Panc1 (cell line): ENCODE measurements at regions not wholly inside any gene's neighbourhood (a gene's known extent, or its start where the extent isn't known, plus 50 kb on each side); places are given as distances from the start of the nearest gene placed in this dataset.

Experiments
- ATAC-seq: fragments of 200-7000 bp; cut with Tn5 transposase; 2 replicates; pipeline ENCODE4 v1.9.1; 2020; ENCODE audit warnings: mild to moderate bottlenecking, moderate library complexity
- BruUV-seq: library from RNA; stranded (reverse); fragments of 400-500 nt; replicated peaks from 2 replicates; lab custom pipeline; 2021; lab: Mats Ljungman, UMichigan
- CTCF ChIA-PET: fragments of 300-600 bp; sonication (Branson Sonifier 250); formaldehyde crosslinking; loops from one replicate; lab custom pipeline; 2022; ENCODE audit warnings: antibody characterized with exemption; lab: Charles Lee
- POLR2A ChIA-PET: fragments of 300-600 bp; sonication (Branson Sonifier 250); formaldehyde crosslinking; loops from one replicate; lab custom pipeline; 2022; ENCODE audit warnings: antibody characterized with exemption; lab: Charles Lee
- DNase-seq: peaks from one replicate; pipeline ENCODE4 v3.0.0-alpha.2; 2010; ENCODE audit warnings: low read depth, low spot score
- H3K27ac ChIP-seq: 2 replicates; pipeline ENCODE4 v1.5.1; 2011; ENCODE audit warnings: mild to moderate bottlenecking, low read length, inconsistent platforms
- H3K27me3 ChIP-seq: fragments of 200-500 bp; sonication (Bioruptor generic); 2 replicates; pipeline ENCODE4 v1.6.0; 2014; ENCODE audit warnings: low read length, inconsistent platforms; ENCODE audit not compliant: control insufficient read depth, insufficient read depth
- H3K36me3 ChIP-seq: fragments of 200-500 bp; sonication (Bioruptor generic); 2 replicates; pipeline ENCODE4 v1.5.1; 2014; ENCODE audit warnings: inconsistent platforms, mild to moderate bottlenecking, low read length, moderate library complexity; ENCODE audit not compliant: control insufficient read depth, insufficient read depth
- H3K4me1 ChIP-seq: 2 replicates; pipeline ENCODE4 v1.5.1; 2011; ENCODE audit warnings: inconsistent platforms, mild to moderate bottlenecking, low read length, moderate library complexity; ENCODE audit not compliant: control insufficient read depth, insufficient read depth
- H3K4me3 ChIP-seq, 2 experiments: 2 replicates each; pipeline ENCODE4 v1.5.1; 2011 to 2012; ENCODE audit warnings: low read depth in 2 of 2, low read length in 2 of 2, mild to moderate bottlenecking in 2 of 2, inconsistent platforms in 1 of 2, moderate library complexity in 1 of 2
- H3K9me3 ChIP-seq: fragments of 200-500 bp; sonication (Bioruptor generic); 2 replicates; pipeline ENCODE4 v1.5.1; 2014; ENCODE audit warnings: low read depth, mild to moderate bottlenecking, inconsistent platforms, low read length, moderate library complexity; ENCODE audit not compliant: control insufficient read depth, insufficient read depth
- CTCF ChIP-seq: fragments of 450-650 bp; IDR thresholded peaks from 2 replicates; pipeline ENCODE4 v1.5.1; 2017; ENCODE audit warnings: mild to moderate bottlenecking
- POLR2AphosphoS5 ChIP-seq: IDR thresholded peaks from 2 replicates; pipeline ENCODE4 v1.6.1; 2012; ENCODE audit warnings: mild to moderate bottlenecking, low read depth, low read length, moderate library complexity
- REST ChIP-seq, 2 experiments: IDR thresholded peaks; 2 replicates each; pipeline ENCODE4 v1.6.1; 2011 to 2012; ENCODE audit warnings: low read depth in 2 of 2, control low read depth in 1 of 2, low read length in 1 of 2, mild to moderate bottlenecking in 1 of 2, moderate library complexity in 1 of 2; ENCODE audit not compliant: insufficient read depth in 1 of 2
- SIN3A ChIP-seq: IDR thresholded peaks from 2 replicates; pipeline ENCODE4 v1.6.1; 2012; ENCODE audit warnings: low read depth, mild to moderate bottlenecking, low read length, moderate library complexity, borderline replicate concordance; ENCODE audit not compliant: insufficient read depth
- TCF7L2 ChIP-seq: IDR thresholded peaks from 2 replicates; pipeline ENCODE4 v1.6.1; 2011; ENCODE audit warnings: mild to moderate bottlenecking, low read depth, low read length, inconsistent platforms
- in situ Hi-C: cut with HindIII; loops from 2 replicates; pipeline ENCODE4 v1.10.0; 2016; ENCODE audit warnings: low sequenced_read_pairs, low pct_unique_long_range_greater_than_20kb
- intact Hi-C: fragments of 100-400 bp; cut with micrococcal nuclease; formaldehyde crosslinking; loops from one replicate; pipeline ENCODE4 v1.10.0; 2022; ENCODE audit not compliant: unreplicated experiment

GRCh38 chr2:2850859-2851258, 519.8 kb upstream of the MYT1L start:
- DNase-seq = no peak
- ATAC-seq = no peak
- no peak for TF ChIP-seq POLR2AphosphoS5
- BruUV-seq = no TSS peak
- Histone ChIP-seq H3K4me1 (no peaks in the 10 kb centered on the region), H3K27ac (no peak overlapping the region), H3K4me3 (no peak overlapping the region), H3K36me3 (no peaks in the 10 kb centered on the region), H3K9me3 (no peaks in the 10 kb centered on the region), H3K27me3 (no peaks in the 10 kb centered on the region; the same call in 1 of the 2 replicates)
- intact Hi-C loops = no loop called here
- CTCF ChIA-PET = no interaction called here
- in situ Hi-C loops = no loop called here
- POLR2A ChIA-PET = no interaction called here

- BruUV-seq = no TSS peak
- ChIA-PET POLR2A (no interaction called here), CTCF (no interaction called here)
- ATAC-seq = no peak
- Histone ChIP-seq H3K27ac (no peak overlapping the region), H3K27me3 (no peaks in the 10 kb centered on the region), H3K9me3 (no peaks in the 10 kb centered on the region), H3K4me1 (no peaks in the 10 kb centered on the region), H3K4me3 (no peak overlapping the region), H3K36me3 (no peaks in the 10 kb centered on the region)
- TF ChIP-seq POLR2AphosphoS5 (no peak), SIN3A (no peak), REST (IDR thresholded peaks at IDR 0.05; ENCODE audit: insufficient read depth in 1 of 2, low read depth in 2 of 2, low read length in 1 of 2) (no peak), TCF7L2 (no peak), CTCF (no peak)
- no peak for DNase-seq
- in situ Hi-C loops = no loop called here
- intact Hi-C loops = no loop called here
Observed at GRCh38 chr2:2850218-2850755, 519.2 kb upstream of the MYT1L start.

GRCh38 chr2:2849464-2850217, 518.6 kb upstream of the MYT1L start:
- H3K36me3 ChIP-seq = no peaks in the 10 kb centered on the region
- no peaks in the 10 kb centered on the region for H3K9me3 ChIP-seq
- TF ChIP-seq SIN3A (no peak), CTCF (no peak), POLR2AphosphoS5 (no peak), TCF7L2 (no peak), REST (IDR thresholded peaks at IDR 0.05; ENCODE audit: insufficient read depth in 1 of 2, low read depth in 2 of 2, low read length in 1 of 2) (no peak)
- intact Hi-C loops = no loop called here
- no peak overlapping the region for H3K27ac ChIP-seq
- in situ Hi-C loops = no loop called here
- DNase-seq = no peak
- ChIA-PET CTCF (no interaction called here), POLR2A (no interaction called here)
- BruUV-seq = no TSS peak
- no peak for ATAC-seq
- H3K4me3 ChIP-seq = no peak overlapping the region
- H3K27me3 ChIP-seq = no peaks in the 10 kb centered on the region
- H3K4me1 ChIP-seq = no peaks in the 10 kb centered on the region
